ENCODE measurements at regions not wholly inside any gene's neighbourhood (a gene's known extent, or its start where the extent isn't known, plus 50 kb on each side); places are given as distances from the start of the nearest gene placed in this dataset.
"Not testable (repeated sequence)": the region's sequence is repeated elsewhere in the genome, so short reads cannot be mapped to it uniquely, and the experiment has no call there.

GRCh38 chr3:152770296-152770695, 64.6 kb upstream of the P2RY1 start:
- FAIRE-seq (no peak), DNase-seq (ENCODE audit: low read depth) (no peak)
- Histone ChIP-seq H3K4me3 (ENCODE audit: low read depth, low read length) (no peak overlapping the region), H3K36me3 (ENCODE audit: control insufficient read depth, insufficient read depth, low read length) (no peaks in the 10 kb centered on the region), H3K27me3 (ENCODE audit: control insufficient read depth, insufficient read depth, low read length) (no peaks in the 10 kb centered on the region)
- TF ChIP-seq CTCF (IDR thresholded peaks at IDR 0.05; ENCODE audit: insufficient read depth, low read length, severe bottlenecking), result no peak

GRCh38 chr3:152771120-152771519, 63.8 kb upstream of the P2RY1 start:
- Histone ChIP-seq H3K36me3 (ENCODE audit: control insufficient read depth, insufficient read depth, low read length) (no peaks in the 10 kb centered on the region), H3K27me3 (ENCODE audit: control insufficient read depth, insufficient read depth, low read length) (no peaks in the 10 kb centered on the region), H3K4me3 (ENCODE audit: low read depth, low read length) (no peak overlapping the region)
- no peak for FAIRE-seq
- DNase-seq (ENCODE audit: low read depth), result no peak
- TF ChIP-seq CTCF (IDR thresholded peaks at IDR 0.05; ENCODE audit: insufficient read depth, low read length, severe bottlenecking), result no peak

- TF ChIP-seq CTCF (IDR thresholded peaks at IDR 0.05; ENCODE audit: insufficient read depth, low read length, severe bottlenecking), result no peak
- no peak for DNase-seq (ENCODE audit: low read depth)
- no peaks in the 10 kb centered on the region for H3K36me3 ChIP-seq (ENCODE audit: control insufficient read depth, insufficient read depth, low read length)
- H3K4me3 ChIP-seq (ENCODE audit: low read depth, low read length), result no peak overlapping the region
- FAIRE-seq, result no peak
- H3K27me3 ChIP-seq (ENCODE audit: control insufficient read depth, insufficient read depth, low read length), result no peaks in the 10 kb centered on the region
These were observed 62.2 kb upstream of the P2RY1 start for GRCh38 chr3:152772674-152773225.

GRCh38 chr3:152773633-152774032, 61.3 kb upstream of the P2RY1 start:
- DNase-seq (ENCODE audit: low read depth), result no peak
- no peak for FAIRE-seq
- Histone ChIP-seq H3K27me3 (ENCODE audit: control insufficient read depth, insufficient read depth, low read length) (no peaks in the 10 kb centered on the region), H3K4me3 (ENCODE audit: low read depth, low read length) (no peak overlapping the region), H3K36me3 (ENCODE audit: control insufficient read depth, insufficient read depth, low read length) (no peaks in the 10 kb centered on the region)
- no peak for TF ChIP-seq CTCF (IDR thresholded peaks at IDR 0.05; ENCODE audit: insufficient read depth, low read length, severe bottlenecking)

GRCh38 chr3:152774230-152774629, 60.7 kb upstream of the P2RY1 start:
- DNase-seq (ENCODE audit: low read depth); H3K27me3 ChIP-seq (ENCODE audit: control insufficient read depth, insufficient read depth, low read length); FAIRE-seq: not testable (repeated sequence)

GRCh38 chr3:152778022-152778421, 56.9 kb upstream of the P2RY1 start:
- no peak for TF ChIP-seq CTCF (IDR thresholded peaks at IDR 0.05; ENCODE audit: insufficient read depth, low read length, severe bottlenecking)
- FAIRE-seq, result no peak
- Histone ChIP-seq H3K36me3 (ENCODE audit: control insufficient read depth, insufficient read depth, low read length) (no peaks in the 10 kb centered on the region), H3K4me3 (ENCODE audit: low read depth, low read length) (no peak overlapping the region), H3K27me3 (ENCODE audit: control insufficient read depth, insufficient read depth, low read length) (no peaks in the 10 kb centered on the region)
- DNase-seq (ENCODE audit: low read depth), result no peak

More at GRCh38 chr3:152774230-152774629, 60.7 kb upstream of the P2RY1 start:
- not testable (repeated sequence) for H3K36me3 ChIP-seq (ENCODE audit: control insufficient read depth, insufficient read depth, low read length); H3K4me3 ChIP-seq (ENCODE audit: low read depth, low read length)

All from bronchial epithelial cell (primary cell).